GM21737 (cell line): ENCODE measurements at regions not wholly inside any gene's neighbourhood (a gene's known extent, or its start where the extent isn't known, plus 50 kb on each side); places are given as distances from the start of the nearest gene placed in this dataset.

ENCODE experiments used
- ATAC-seq: cut with Tn5 transposase; IDR thresholded peaks from one replicate; pipeline ENCODE4 v1.9.1; 2021; ENCODE audit warnings: mild to moderate bottlenecking, moderate library complexity; ENCODE audit not compliant: unreplicated experiment

DNA sequence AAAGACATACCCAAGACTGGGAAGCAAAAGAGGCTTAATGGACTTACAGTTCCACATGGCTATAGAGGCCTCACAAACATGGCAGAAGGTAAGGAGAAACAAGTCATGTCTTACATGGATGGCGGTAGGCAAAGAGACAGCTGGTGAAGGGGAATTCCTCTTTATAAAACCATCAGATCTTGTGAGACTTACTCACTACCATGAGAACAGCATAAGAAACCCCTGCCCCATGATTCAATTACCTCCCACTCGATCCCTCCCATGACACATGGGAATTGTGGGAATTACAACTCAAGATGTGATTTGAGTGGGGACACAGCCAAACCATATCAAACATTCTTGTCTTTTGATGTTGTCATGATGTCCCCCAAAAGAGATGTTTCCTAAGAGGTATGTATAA lies 103.3 kb downstream of the DUSP10 start:
- no peak for ATAC-seq

DNA sequence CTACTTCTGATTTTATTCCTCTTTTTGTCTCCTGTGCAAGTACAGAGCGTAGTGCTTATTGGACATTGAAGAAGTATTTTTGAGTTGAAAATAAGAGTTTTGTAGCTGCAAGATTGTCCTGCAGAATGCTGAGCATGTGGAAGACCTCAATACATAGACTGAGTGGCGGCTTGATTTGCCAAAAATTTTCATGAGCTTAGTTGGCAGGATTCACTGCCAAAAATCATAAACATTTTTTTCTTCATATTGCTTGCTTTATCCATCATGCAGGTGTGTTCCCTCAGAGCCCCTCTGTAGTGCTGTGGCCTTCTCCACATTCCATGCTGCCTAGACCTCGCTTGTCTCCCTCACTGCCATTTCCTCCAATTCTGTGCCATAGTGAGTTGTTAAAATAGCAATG lies 100.1 kb downstream of the DUSP10 start:
- no peak for ATAC-seq

DNA sequence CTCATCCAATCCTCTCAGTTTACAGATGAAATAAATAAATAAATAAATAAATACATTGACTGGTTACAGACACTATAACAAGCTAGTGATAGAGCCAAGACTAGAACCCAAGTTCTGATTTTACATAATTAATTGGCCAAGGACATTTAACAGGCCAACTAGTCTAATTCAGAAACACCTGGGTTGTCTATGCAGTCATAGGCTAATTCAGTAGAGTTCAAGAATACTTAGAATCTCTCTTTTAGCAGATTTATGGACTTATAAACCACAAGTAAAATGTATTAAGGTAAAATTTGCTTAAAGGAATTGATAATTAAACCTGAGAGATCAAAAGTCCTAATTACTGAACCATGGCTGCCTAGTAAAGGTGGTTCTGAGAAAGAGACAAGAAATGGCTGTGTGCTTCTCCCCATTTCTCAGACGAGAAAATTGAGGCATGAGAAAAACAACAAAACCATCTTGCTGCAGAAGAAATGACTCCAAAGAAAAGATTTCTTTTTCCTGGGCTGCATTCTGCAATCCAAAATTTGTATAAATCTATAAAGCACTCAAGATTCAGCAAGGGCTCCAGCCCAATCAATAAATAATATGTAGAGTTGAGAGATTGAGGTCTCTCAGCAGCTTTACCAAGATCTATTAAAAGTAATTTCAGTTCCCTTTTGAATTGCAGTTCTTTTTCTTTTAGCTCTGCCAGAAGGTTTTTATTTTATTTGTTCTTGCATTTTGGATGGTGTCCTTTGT lies 98.3 kb downstream of the DUSP10 start:
- ATAC-seq = no peak

DNA sequence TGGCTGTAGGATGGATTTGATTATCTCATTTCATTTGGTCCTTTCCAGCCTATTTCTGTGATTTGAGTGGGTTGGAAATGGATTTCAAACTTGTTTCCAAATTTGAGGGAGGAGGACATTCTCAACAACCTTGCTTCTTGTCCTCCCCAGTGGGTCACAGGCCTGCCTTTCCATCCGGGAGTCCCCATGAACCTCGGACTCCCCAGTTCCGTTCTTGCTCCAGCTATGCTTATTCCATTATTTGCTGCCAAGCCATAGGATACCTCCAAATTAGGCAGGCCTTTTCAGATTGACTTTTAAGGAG lies 97.8 kb downstream of the DUSP10 start:
- ATAC-seq = no peak

DNA sequence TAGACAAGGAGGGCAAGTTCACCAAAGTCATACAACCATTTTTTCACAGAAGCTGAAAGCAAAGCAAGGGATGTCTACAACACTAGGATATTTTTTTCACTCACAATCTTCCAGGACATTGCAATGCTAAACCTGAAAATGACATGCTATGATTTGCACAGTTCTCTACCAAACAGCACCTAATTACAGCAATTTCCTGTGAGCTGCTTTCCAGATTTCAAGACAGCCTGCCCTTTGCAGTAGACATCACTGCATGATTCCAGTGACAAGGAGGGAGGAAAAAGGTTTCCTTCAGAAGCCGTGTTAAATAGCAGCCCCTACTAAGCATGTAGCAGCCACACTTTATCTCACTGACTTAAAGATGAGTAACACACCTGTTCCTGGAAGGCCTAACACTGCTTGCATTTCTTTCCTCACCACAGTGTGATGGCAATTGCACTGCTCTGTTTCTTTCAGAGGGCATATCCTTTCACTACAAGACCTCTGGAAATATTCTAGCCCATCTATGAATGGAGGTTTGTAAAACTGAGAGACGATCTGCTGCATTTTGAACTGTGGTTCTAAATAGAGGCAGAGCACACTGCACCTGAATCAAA lies 97.1 kb downstream of the DUSP10 start:
- no peak for ATAC-seq

DNA sequence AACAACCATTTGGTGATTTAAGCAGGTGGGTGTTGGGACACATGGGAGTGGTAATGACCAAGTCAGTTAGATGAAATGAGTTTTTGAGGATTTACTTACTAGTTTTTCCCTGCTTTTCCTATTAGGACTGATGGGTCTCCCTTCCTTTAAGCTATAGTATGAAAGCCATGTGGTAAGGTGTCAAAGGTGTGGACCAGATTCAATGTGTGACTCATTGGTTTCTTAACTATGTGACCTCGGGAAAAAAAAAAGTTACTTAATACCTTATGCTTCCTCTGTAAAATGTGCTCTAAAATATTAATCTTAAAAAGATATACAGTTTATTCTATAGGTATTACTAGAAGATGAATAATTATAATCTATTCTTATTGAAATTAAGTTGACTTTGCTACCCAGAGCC lies 93.7 kb downstream of the DUSP10 start:
- ATAC-seq = no peak
